Right cardiac atrium (tissue), 5 donors: ENCODE measurements at regions not wholly inside any gene's neighbourhood (a gene's known extent, or its start where the extent isn't known, plus 50 kb on each side); places are given as distances from the start of the nearest gene placed in this dataset.
"Not testable (repeated sequence)": the region's sequence is repeated elsewhere in the genome, so short reads cannot be mapped to it uniquely, and the experiment has no call there.

Experiments used
- ATAC-seq, 2 donors: fragments of 200-7000 bp; cut with Tn5 transposase; one replicate each; pipeline versions ENCODE4 v1.8.0 to v1.9.1; 2020; ENCODE audit warnings: moderate library complexity in 2 of 2, mild to moderate bottlenecking in 1 of 2
- DNase-seq, 3 donors: peaks; one replicate each; pipeline ENCODE4 v3.0.0-alpha.2; 2020
- H3K27ac ChIP-seq: one replicate; pipeline ENCODE4 v1.5.1; 2013; ENCODE audit warnings: mild to moderate bottlenecking, low read length, control low read depth, moderate library complexity
- H3K27me3 ChIP-seq: one replicate; pipeline ENCODE4 v1.6.1; 2013; ENCODE audit not compliant: control insufficient read depth, insufficient read depth
- H3K4me1 ChIP-seq: one replicate; pipeline ENCODE4 v1.6.1; 2013; ENCODE audit warnings: low read length; ENCODE audit not compliant: control insufficient read depth, insufficient read depth
- H3K4me3 ChIP-seq: one replicate; pipeline ENCODE4 v1.5.1; 2013; ENCODE audit warnings: low read length, control low read depth
- H3K9me3 ChIP-seq: one replicate; pipeline ENCODE4 v1.6.1; 2013; ENCODE audit warnings: low read length; ENCODE audit not compliant: control insufficient read depth
- WGBS: extraction: QIAGEN DNeasy Blood & Tissue Kit; methylation state at CpG from one replicate; pipeline ENCODE4 v1.1.7; 2013; 5-methylcytosine and 5-hydroxymethylcytosine counted together
- intact Hi-C, 4 donors: fragments of 100-400 bp; cut with DNase I; formaldehyde crosslinking; loops; one replicate each; pipeline versions ENCODE4 v1.11.0 to v1.14.0; 2022 to 2023
- donor health status: healthy with polysubstance abuse.
- donor health status: DM: no; HTN: yes; CAD: no.
- donor health status: DM: no; HTN: no; CAD: no.
- donor health status: DM: no; HTN: yes; CAD: no; lungs with severe emphysema.
- donor health status: DM: yes; HTN: yes; CAD: no.

DNA sequence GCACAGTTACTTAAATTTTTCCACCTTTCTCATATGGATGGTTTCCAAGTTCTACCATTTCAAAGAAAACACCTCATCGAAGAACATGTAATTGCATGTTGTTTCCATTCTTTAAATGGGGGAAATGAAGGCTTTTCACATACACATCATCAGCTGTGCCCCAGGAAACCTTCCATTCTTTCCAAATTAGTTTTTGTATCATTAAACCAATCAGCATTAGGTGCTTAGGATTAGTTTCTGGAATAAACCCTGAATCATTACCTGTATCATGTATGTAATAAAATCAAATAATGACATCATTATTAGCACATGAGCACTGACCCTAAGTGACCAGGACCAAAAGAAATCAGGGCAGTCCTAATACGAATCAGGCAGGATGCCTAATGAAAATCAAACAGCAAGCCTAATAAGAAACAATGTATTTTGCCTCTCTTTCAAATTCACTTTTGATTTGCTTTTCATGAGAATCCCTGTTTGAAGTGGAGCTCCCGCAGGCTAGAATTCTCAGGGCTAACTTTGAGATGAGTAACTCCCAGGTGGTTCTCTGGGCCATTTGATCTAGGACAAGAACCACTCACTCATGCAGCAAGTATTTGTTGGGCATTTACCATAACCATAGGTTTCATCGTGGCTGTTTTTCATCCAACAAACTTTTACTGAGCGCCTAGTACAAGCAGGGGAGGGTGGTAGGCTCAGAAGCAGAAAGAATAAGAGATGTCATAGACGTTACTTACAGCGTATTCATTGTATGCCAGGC, 89.2 kb downstream of the MZT1 start:
- 82% methylated on average over 7 of the region's 7 CpGs for WGBS
- Histone ChIP-seq H3K27ac (no peak overlapping the region), H3K4me1 (no peaks in the 10 kb centered on the region), H3K4me3 (no peak overlapping the region), H3K27me3 (no peaks in the 10 kb centered on the region), H3K9me3 (no peaks in the 10 kb centered on the region)
- intact Hi-C loops = no loop called here
- DNase-seq (no peak), ATAC-seq (no peak)

DNA sequence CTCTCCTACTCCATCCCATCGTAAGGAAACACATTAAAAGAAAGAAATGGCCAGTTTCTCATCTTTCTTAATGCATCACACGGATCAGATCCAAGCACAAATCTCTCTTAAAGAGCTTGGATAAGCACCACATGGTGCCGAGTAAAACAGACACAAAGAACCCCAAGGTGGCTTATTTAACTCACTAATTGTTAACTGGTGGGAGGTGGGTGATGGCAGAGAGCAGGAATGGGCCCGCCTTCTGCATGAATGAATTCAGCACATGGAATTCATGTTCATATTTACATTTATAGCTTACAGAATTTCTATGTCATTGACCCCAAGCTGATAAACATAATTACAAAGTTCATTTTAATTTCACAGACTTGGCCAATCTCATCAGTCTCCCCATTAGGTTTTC, 89.9 kb downstream of the MZT1 start:
- DNase-seq (no peak), ATAC-seq (no peak)
- intact Hi-C loops = no loop called here
- H3K27me3 ChIP-seq = no peaks in the 10 kb centered on the region
- no peaks in the 10 kb centered on the region for H3K4me1 ChIP-seq
- no peak overlapping the region for H3K27ac ChIP-seq
- H3K4me3 ChIP-seq = no peak overlapping the region
- H3K9me3 ChIP-seq = no peaks in the 10 kb centered on the region
- WGBS = 75% methylated on average over 4 of the region's 4 CpGs

DNA sequence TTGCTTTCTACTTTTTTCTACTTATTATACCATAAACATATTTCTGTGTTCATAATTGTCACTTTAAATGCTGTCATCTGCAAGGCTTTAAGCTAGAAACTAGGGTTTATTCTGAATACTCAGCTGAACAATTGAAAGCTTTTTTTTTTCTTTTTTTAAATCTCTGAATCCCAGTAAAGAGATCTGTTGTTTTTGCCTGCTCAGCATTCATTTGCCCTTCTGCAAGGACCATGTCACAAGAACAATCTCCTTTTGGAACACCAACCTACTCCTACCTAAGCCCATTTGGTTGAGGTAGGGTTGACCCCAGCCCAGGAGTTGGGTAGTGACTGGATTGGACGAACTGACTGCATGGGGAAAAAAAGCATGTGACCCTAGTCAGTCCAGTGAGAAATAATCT, 92.6 kb downstream of the MZT1 start:
- no peaks in the 10 kb centered on the region for H3K9me3 ChIP-seq
- H3K4me3 ChIP-seq = no peak overlapping the region
- H3K27ac ChIP-seq = no peak overlapping the region
- no peaks in the 10 kb centered on the region for H3K4me1 ChIP-seq
- intact Hi-C loops = no loop called here
- ATAC-seq = no peak
- DNase-seq = no peak
- no peaks in the 10 kb centered on the region for H3K27me3 ChIP-seq
- 71% methylated on average over 1 of the region's 1 CpG for WGBS

DNA sequence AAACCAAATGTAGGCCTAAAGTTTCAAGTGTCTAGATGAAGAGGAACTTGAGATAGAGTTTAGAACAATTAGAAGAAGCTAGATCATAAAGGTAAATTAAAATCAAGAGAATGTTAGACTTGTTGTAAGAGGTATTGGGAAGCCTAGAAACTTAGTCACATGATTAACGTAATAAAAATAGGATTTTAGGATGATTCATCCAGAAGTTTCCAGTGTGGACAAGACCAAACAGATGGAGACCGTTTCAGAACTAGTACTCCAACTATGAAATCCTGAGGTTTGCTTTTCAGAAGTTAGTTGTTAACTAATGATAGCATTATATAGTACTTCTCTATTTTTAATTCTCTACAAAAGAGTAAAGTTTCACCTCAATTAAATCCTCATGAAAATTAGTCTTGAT, 104.9 kb downstream of the MZT1 start:
- H3K4me3 ChIP-seq = no peak overlapping the region
- H3K27me3 ChIP-seq = no peaks in the 10 kb centered on the region
- no peaks in the 10 kb centered on the region for H3K9me3 ChIP-seq
- no peak overlapping the region for H3K27ac ChIP-seq
- intact Hi-C loops = no loop called here
- DNase-seq (no peak), ATAC-seq (no peak)
- 83% methylated on average over 2 of the region's 2 CpGs for WGBS
- H3K4me1 ChIP-seq = no peaks in the 10 kb centered on the region

DNA sequence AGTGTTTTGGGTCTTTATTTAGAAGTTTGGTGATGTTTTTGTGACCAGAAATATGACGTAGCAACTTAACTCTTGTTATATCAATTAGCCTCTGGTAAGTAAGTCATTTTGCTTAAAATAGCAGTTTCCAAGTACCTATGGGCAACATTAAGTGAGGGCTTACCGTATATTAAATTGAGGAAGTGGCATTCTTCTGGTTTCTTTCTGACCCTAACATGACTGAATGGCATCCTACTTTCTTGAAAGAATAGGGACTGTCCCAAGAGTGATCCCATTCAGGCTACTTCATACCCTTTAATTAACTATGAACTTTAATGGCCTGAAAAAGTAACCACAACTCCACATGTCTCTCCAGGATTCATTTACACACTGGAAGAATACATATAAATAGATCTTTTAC, 106.6 kb downstream of the MZT1 start:
- intact Hi-C loops = no loop called here
- Histone ChIP-seq H3K27me3 (no peaks in the 10 kb centered on the region), H3K4me1 (no peaks in the 10 kb centered on the region), H3K9me3 (no peaks in the 10 kb centered on the region), H3K4me3 (no peak overlapping the region), H3K27ac (no peak overlapping the region)
- ATAC-seq = no peak
- no peak for DNase-seq
- 71% methylated on average over 2 of the region's 2 CpGs for WGBS

DNA sequence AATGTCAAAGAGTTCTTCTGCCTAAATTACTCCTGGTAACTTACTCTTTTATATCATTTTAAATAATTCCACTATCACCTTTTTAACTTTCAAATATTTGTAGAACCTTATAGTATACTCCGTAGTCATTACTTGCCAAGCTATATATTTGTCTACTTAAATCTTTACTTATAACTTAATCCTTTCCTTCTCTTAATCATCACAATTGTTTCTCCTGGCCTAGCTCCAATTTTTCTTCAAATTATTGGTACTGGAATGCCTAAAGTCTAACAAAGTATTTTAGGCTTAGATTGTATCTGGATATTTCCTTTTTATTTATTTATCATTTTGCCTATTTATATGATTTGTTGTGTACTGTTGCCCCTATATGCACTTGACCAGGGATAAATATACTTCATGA, 109.5 kb downstream of the MZT1 start:
- Histone ChIP-seq H3K4me1 (no peaks in the 10 kb centered on the region), H3K27me3 (no peaks in the 10 kb centered on the region), H3K9me3 (no peaks in the 10 kb centered on the region), H3K27ac (no peak overlapping the region), H3K4me3 (no peak overlapping the region)
- no peak for DNase-seq
- no peak for ATAC-seq
- WGBS = 62% methylated on average over 1 of the region's 1 CpG
- intact Hi-C loops = no loop called here

DNA sequence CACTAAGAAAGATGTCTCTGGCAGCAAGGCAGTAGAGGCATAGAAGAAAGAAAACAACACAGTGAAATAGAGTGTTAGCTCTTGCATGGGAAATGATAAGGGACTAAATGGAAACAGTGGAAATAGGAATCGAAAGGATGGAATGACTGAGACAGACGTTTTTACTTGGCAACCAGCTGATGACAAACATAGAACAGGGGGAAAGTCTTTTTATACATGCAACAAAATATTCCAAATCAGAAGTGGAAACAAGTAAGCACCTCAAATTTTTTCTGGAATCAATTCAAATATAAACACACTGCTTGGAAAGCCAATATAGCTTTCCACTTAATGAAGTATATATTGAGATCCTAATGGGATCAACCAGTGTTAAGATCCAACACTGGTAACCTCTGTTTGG, 110.2 kb downstream of the MZT1 start:
- WGBS = 34% methylated on average over 2 of the region's 2 CpGs
- no peak for ATAC-seq

DNA sequence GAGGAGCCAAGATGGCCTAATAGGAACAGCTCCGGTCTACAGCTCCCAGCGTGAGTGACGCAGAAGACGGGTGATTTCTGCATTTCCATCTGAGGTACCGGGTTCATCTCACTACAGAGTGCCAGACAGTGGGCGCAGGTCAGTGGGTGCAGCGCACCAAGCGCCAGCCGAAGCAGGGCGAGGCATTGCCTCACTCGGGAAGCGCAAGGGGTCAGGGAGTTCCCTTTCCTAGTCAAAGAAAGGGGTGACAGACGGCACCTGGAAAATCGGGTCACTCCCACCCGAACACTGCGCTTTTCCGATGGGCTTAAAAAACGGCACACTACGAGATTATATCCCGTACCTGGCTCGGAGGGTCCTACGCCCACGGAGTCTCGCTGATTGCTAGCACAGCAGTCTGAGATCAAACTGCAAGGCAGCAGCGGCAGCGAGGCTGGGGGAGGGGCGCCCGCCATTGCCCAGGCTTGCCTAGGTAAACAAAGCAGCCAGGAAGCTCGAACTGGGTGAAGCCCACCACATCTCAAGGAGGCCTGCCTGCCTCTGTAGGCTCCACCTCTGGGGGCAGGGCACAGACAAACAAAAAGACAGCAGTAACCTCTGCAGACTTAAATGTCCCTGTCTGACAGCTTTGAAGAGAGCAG, 117.1 kb downstream of the MZT1 start:
- H3K4me1 ChIP-seq, H3K9me3 ChIP-seq, ATAC-seq, DNase-seq, H3K4me3 ChIP-seq, H3K27me3 ChIP-seq, H3K27ac ChIP-seq, intact Hi-C loops: not testable (repeated sequence)
- 91% methylated on average over 28 of the region's 29 CpGs for WGBS

More for the DNA sequence above, 110.2 kb downstream of the MZT1 start:
- Histone ChIP-seq H3K27me3 (no peaks in the 10 kb centered on the region), H3K4me3 (no peak overlapping the region), H3K9me3 (no peaks in the 10 kb centered on the region), H3K4me1 (no peaks in the 10 kb centered on the region), H3K27ac (no peak overlapping the region)
- DNase-seq = no peak
- intact Hi-C loops = no loop called here

DNA sequence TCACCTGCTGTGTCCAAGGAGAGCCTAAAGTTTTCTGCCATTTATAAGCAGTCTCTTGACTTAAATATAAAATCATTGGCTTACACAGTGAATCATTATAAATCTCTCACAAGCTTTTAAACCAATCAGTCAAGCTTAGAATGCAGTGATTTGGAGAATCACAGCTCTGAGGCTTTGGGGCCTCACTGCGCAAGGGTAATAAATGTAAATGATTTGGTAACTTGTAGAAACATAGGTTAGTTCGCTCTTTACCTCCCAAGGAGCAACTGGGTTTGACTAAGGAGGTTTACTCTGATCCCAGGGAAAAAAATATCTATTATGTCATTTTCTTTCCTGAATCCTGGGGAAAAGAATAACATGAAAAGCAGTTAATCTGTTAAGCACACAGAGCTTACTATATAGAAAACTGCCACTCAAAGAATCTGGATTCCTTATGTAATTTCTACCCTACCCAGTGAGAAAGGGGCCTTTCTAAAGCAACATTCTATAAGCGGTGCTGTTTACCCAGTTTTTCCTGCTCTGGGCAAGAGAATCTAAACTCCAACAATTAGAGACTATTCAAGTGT, 128.2 kb downstream of the MZT1 start:
- no peak overlapping the region for H3K27ac ChIP-seq
- DNase-seq (no peak), ATAC-seq (no peak)
- H3K9me3 ChIP-seq = no peaks in the 10 kb centered on the region
- no peaks in the 10 kb centered on the region for H3K4me1 ChIP-seq
- no peak overlapping the region for H3K4me3 ChIP-seq
- intact Hi-C loops = no loop called here
- 74% methylated on average over 3 of the region's 3 CpGs for WGBS
- no peaks in the 10 kb centered on the region for H3K27me3 ChIP-seq

DNA sequence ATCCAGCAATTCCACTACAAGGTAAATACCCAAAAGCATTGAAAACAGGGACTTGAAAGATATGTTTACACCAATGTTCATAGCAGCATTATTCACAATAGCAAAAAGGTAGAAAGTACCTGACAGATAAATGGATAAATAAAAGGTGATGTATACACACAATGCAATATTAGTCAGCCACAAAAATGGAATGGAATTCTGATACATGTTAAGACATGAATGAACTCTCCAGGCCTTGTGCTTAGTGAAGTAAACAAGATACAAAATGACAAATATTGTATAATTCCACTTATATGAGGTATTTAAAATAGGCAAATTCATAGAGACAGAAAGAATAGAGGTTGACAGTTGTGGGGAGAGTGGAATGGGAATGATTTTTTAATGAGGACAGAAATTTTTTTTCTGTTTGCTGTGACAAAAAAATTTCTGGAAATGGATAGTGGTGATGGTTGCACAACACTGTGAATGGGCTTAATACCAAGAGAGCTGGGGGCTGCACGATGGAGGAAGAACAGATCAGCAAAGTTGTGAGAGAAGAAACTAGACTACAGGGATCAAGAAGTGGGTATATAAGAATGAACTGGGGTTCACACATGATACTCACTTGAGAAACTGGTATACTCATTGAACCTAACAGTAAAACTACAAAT, 137.2 kb downstream of the MZT1 start:
- DNase-seq (no peak), ATAC-seq (no peak)
- 84% methylated on average over 1 of the region's 1 CpG for WGBS
- Histone ChIP-seq H3K4me1 (no peaks in the 10 kb centered on the region), H3K9me3 (no peaks in the 10 kb centered on the region), H3K4me3 (no peak overlapping the region), H3K27me3 (no peaks in the 10 kb centered on the region), H3K27ac (no peak overlapping the region)
- intact Hi-C loops = no loop called here

DNA sequence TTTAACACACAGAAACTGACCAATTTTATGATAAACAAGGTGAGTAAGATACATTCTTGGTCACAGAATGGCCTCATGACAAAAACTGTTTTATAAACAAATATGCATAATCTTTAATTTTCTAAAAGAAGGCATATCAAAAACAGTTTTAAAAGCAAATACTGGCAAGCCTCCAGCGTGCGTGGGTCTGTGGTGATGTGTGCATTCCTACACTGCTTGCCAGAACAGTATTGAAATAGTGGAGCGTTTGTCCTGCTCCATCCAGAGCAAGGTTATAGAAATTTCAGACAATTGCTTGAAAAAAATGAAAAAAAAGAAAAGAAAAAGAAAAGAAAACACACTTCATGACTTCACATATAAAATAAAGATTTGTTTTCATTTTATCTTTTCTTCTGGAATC, 140.9 kb downstream of the MZT1 start:
- Histone ChIP-seq H3K27me3 (no peaks in the 10 kb centered on the region), H3K9me3 (no peaks in the 10 kb centered on the region), H3K4me1 (no peaks in the 10 kb centered on the region), H3K27ac (no peak overlapping the region), H3K4me3 (no peak overlapping the region)
- no peak for ATAC-seq
- WGBS = 19% methylated on average over 3 of the region's 3 CpGs
- intact Hi-C loops = no loop called here
- DNase-seq = no peak
